COLO668 (cell line): ENCODE measurements at regions not wholly inside any gene's neighbourhood (a gene's known extent, or its start where the extent isn't known, plus 50 kb on each side); places are given as distances from the start of the nearest gene placed in this dataset.
"Not testable (repeated sequence)": the region's sequence is repeated elsewhere in the genome, so short reads cannot be mapped to it uniquely, and the experiment has no call there.

Source experiments
- DNase-seq: peaks from one replicate; lab custom pipeline; 2025; ENCODE audit not compliant: unreplicated experiment; lab: John Stamatoyannopoulos, UW

DNA sequence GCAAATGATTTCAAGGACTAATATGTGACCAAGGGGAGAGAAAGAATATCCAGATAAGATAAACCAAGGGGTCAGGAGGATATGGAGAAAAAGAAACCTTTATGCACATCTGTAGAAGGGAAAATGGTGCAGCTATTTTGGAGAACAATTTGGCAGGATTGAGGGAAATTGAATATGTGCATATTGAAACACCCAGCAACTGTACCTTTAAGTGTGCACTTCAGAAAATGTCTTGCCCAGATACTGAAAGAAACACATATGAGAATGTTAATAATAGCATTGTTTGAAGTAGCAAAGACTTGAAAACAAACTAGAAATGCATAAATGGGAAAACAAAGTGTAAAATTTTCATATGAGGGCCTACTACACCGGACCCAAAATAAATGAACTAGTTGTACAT lies 599.6 kb downstream of the PSAT1 start:
- DNase-seq, result no peak

- no peak for DNase-seq
These were observed 601.3 kb downstream of the PSAT1 start for GRCh38 chr9:78898234-78898633.

DNA sequence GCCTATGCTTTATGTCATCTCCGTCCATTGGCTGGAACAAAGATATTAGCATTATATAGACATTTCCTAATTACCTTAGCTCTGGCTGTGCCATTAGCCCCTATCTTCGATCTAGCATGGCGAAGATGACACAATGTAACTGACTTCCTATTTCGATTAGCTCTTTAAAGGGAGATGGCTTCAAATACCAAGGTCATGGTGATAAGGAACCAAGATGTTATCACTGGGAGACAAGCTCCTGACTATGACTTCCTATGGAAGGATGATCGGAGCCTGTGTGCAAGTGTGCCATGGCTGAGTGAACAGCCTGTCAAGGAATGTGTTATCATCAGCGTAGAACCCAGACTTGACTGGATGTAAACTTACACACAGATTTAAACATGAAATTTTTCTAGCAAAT lies 602.1 kb downstream of the PSAT1 start:
- DNase-seq, result no peak

DNA sequence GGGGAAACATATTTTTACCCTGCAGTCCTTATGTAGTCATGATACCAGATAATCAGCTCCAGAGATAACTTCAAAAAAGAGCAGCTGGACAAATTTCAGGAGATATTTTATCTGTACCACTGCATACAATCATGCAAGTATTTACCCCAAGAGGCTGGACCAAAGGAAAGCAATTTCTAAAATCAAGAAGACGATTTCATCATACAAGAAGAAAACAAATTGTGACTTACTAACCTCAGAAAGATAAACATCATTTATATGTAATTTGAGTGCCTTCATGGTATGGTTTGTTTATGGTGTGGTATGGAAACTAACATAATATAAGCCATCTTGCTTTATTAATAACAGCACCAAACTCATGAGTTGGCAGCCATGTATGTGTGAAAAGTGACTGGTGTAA lies 603.6 kb downstream of the PSAT1 start:
- no peak for DNase-seq

DNA sequence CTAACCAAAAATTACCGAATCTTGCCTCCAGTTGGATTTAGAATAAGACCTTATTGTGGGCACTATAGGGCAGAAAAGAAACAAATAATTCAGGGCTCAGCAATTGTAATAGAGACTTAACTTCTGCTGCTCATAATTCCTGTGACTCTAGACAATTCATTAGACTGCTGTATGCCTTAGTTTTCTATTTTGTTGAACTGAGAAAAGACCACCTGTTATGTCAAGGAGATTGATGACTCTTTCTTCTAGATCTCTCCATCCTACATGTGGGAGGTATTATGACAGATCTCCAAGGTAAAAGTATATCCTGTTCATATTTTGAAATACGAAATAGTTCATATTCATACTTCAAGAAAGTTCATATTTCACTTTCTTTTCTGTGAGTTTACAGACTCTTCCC lies 605.1 kb downstream of the PSAT1 start:
- no peak for DNase-seq

- DNase-seq, result no peak
These were observed 606.7 kb downstream of the PSAT1 start for GRCh38 chr9:78903581-78903980.

DNA sequence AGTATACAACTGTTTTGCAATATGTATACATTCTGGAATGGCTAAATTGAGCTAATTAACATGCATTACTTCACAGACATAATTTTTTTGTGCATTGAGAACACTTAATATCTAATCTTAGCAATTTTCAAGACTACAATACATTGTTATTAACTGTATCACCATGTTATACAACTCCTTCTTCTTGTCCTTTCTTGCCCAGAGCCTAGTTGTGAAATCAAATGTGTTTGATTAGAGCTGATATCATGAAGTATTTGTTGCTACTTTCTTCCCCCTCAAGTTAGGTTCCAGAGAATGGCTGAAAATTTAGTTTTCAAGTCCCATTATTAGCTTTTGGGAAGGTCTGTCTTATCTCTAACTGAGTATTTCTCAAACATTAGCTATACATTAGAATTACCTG lies 607.8 kb downstream of the PSAT1 start:
- no peak for DNase-seq

DNA sequence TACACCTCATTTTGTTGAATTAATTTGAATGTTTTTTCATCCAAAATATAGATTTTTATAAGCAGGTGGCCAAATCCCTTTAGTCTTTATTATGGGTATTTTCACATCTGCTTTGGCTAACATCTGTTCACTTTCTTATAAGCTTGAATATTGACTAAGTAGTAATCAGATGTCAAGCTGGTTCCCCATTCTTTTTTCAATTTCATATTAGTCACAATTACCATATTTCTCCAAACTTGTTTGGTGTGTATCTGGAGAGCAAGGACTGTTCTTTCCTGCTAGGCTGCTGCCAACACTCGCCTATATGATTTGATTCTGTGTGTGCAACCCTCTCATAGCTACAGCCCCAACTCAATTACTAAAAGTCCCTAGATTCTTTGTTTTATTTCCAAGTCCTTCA lies 608.5 kb downstream of the PSAT1 start:
- DNase-seq, result no peak

- DNase-seq, result no peak
These were observed 609.2 kb downstream of the PSAT1 start for GRCh38 chr9:78905986-78906755.

DNA sequence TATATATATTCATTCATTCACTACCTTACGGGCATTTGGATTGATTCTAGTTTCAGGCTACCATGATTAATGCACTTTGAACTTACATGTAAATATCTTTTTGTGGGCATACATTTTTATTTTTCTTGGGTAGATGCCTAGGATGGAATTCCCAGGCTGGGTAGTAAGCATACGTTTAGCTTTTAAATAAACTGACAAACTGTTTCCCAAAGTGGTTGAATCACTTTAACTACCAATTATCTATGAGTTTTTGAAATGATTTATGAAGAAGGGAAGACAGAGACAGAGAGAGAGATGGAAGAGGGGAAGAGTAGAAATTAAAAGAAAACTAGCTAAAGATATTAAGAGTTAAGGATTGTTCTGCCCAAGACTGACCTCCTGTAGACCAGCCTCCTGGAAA lies 612.6 kb downstream of the PSAT1 start:
- no peak for DNase-seq

DNA sequence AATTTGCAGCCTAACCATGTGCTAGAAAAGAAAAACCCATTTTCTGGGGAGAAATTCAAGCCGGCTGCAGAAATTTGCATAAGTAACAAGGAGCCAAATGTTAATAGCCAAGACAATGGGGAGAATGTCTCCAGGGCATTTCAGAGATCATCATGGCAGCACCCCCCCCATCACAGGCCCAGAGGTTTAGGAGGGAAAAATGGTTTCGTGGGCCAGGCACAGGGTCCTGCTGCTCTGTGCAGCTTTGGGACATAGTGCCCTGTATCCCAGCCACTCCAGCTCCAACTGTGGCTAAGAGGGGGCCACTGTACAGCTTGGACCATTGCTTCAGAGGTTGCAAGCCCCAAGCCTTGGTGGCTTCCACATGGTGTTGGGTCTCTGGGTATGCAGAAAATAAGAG lies 620.0 kb downstream of the PSAT1 start:
- DNase-seq, result not testable (repeated sequence)

DNA sequence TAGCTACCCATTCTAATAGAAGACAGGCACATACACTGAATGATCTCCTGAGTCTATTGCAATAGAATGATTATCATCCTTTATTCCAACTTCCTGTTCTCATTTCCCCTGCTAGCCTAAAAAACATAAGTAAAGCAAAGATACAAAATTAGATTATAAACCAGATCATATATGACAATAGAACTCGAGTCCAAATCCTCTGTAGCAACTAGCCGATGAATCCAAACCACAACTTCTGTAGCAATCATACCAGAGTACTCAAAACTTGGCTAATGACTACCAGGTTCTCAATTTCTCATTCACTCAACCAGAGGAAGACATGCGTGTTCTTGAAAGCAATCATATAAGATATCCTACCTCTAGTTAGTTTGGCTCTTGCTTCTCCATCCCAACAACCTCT lies 622.1 kb downstream of the PSAT1 start:
- DNase-seq, result no peak

DNA sequence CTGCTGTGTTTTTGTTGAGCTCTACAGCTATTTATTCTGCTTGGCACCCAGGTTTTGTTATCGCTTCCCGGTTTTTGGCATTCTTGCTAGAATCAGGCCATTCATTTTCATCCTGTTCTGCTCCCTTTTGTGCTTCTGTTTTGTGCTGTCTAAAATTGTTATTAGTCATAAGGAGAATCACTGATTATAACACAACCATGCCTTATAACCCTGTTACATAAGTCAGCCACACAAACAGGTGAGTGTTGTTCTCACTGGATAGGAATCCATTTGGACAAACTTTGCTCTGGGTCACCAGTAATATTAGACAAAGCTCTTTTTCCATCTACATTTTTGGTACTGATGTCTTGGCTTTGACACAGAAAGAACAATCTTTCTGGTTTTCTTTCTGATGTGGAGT lies 622.8 kb downstream of the PSAT1 start:
- DNase-seq, result no peak

- no peak for DNase-seq
These were observed 624.4 kb downstream of the PSAT1 start for GRCh38 chr9:78921341-78921740.

- no peak for DNase-seq
These were observed 627.2 kb downstream of the PSAT1 start for GRCh38 chr9:78923966-78924659.

- no peak for DNase-seq
These were observed 630.4 kb downstream of the PSAT1 start for GRCh38 chr9:78927099-78927940.

- DNase-seq, result no peak
These were observed 631.9 kb downstream of the PSAT1 start for GRCh38 chr9:78928625-78929405.

DNA sequence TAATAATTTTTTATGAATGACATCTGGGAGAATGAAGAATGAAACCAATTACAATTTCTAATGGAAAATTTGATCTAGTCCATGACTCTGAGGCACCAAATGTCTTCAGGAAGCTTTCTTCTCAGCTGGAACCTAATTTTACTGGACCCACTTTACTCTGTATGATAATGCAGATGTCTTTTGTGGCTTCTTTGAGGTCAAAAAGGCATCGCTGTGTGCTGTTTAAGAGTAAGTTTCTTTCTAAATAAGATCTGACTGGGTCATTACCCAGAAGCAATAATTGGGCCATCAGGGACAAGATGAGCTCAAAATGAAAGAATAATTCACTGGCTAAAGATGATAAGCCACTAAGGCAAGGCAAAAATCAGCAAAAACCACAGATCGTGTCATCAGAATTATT lies 633.4 kb downstream of the PSAT1 start:
- DNase-seq, result no peak

DNA sequence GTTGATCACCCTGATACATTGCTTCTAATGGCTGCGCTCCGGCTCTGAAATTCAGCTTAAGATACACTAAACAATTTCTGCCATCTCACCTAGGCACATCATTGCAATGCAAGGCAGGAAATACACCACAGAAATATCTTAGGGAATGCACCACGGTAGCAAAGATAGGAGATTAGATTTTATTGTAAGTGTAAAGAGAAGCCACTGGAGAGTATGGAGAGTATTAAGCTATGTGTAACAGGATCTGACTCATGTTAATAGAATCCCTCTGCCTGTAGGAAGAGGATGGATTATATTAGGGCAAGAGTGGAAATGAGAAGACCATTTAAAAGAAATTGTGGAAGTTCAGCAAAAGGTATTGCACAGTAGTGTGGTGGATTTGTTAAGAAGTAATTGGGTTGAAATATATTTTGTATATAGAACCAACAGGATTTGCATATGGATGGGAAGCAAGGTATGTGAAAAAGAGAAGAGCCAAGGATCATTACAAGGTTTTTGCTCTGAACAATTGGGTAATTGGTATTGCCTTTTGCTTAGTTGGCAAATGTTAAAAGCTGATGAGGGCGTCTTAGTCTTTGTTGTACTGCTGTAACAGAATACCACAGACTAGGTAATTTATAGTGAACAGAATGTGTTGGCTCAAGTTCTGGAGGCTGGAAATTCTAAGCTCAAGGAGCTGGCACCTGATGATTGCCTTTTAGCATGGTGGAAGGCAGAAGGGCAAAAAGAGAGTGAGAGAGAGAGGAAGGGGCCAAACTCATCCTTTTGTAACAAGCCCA lies 636.1 kb downstream of the PSAT1 start:
- no peak for DNase-seq

DNA sequence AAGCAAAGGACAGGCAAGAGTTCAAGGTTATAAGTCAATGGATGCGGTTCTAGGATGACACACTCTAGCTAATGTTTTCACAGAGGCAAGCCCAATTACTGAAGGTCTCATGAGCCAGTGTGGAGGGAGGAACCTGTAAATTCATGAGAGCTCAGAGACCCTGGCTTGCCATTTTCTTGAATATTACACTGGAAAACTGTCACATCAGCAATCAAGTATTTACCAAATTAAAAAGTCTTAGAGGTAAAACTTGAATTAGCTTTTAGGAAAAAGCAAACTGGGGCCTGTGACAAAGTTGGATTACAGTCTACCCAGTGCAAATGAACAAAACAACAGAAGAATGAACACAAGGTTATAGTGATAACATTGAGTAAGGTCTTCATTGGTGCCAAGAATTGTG lies 636.9 kb upstream of the TLE4 start:
- no peak for DNase-seq
